ENCODE measurements at regions not wholly inside any gene's neighbourhood (a gene's known extent, or its start where the extent isn't known, plus 50 kb on each side); places are given as distances from the start of the nearest gene placed in this dataset.

DNA sequence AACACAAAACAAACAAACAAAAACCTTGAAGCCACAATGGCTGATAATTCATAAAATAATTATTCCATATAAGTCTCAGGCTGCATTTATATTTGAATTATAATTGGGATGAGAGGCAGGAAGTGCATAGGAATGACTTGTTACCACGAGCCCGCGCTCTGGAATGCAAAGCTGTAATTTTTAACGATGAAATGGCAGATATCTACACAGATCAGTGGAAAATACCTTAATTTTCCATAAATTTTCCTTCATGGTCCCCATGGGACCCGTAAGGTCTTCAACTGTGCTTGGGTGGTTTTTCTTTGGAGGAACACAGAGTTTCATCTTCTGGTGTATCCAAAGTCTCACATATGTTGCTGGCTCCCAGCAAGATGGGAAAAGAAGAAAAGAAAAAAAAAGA, 226.8 kb downstream of the SHOX start:
- TF ChIP-seq, protein P1, sequence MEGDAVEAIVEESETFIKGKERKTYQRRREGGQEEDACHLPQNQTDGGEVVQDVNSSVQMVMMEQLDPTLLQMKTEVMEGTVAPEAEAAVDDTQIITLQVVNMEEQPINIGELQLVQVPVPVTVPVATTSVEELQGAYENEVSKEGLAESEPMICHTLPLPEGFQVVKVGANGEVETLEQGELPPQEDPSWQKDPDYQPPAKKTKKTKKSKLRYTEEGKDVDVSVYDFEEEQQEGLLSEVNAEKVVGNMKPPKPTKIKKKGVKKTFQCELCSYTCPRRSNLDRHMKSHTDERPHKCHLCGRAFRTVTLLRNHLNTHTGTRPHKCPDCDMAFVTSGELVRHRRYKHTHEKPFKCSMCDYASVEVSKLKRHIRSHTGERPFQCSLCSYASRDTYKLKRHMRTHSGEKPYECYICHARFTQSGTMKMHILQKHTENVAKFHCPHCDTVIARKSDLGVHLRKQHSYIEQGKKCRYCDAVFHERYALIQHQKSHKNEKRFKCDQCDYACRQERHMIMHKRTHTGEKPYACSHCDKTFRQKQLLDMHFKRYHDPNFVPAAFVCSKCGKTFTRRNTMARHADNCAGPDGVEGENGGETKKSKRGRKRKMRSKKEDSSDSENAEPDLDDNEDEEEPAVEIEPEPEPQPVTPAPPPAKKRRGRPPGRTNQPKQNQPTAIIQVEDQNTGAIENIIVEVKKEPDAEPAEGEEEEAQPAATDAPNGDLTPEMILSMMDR (conservative IDR thresholded peaks at IDR 0.05; ENCODE audit: low read length), result no peak
- TF ChIP-seq EZH2phosphoT487 (IDR thresholded peaks at IDR 0.05; ENCODE audit: borderline replicate concordance), result no peak

Measured in Loucy (cell line).